Kidney (tissue), 13 donors: ENCODE measurements at regions not wholly inside any gene's neighbourhood (a gene's known extent, or its start where the extent isn't known, plus 50 kb on each side); places are given as distances from the start of the nearest gene placed in this dataset.
A peak's percentile ranks its signal among the peaks of the same experiment; 100 is the strongest.

Source experiments
- DNase-seq, 5 donors: peaks; one replicate each; pipeline ENCODE4 v3.0.0-alpha.2; 2013 to 2020
- FAIRE-seq: peaks from 2 replicates; lab custom pipeline; 2012; peaks lifted over from hg19 to GRCh38; lab: Jason Lieb, UNC
- H3K27ac ChIP-seq, 2 donors: one replicate each; pipeline ENCODE4 v1.7.0; 2013; ENCODE audit warnings: low read depth in 2 of 2, low read length in 2 of 2, inconsistent platforms in 1 of 2
- H3K27me3 ChIP-seq: one replicate; pipeline ENCODE4 v1.7.1; 2013; ENCODE audit warnings: low read length, inconsistent platforms; ENCODE audit not compliant: control insufficient read depth, insufficient read depth
- H3K36me3 ChIP-seq, 3 donors: one replicate each; pipeline versions ENCODE4 v1.7.0 to v1.7.1; 2013; ENCODE audit warnings: low read length in 3 of 3, control low read depth in 1 of 3, inconsistent platforms in 1 of 3; ENCODE audit not compliant: insufficient read depth in 3 of 3, control insufficient read depth in 2 of 3
- H3K4me1 ChIP-seq, 3 donors: one replicate each; pipeline versions ENCODE4 v1.7.0 to v1.7.1; 2013; ENCODE audit warnings: low read length in 3 of 3, inconsistent platforms in 1 of 3, low read depth in 1 of 3; ENCODE audit not compliant: control insufficient read depth in 2 of 3, insufficient read depth in 2 of 3
- H3K4me3 ChIP-seq, 3 donors: one replicate each; pipeline versions ENCODE4 v1.7.0 to v1.8.1; 2013; ENCODE audit warnings: low read length in 3 of 3, control low read depth in 1 of 3, inconsistent platforms in 1 of 3
- H3K9ac ChIP-seq, 3 donors: one replicate each; pipeline versions ENCODE4 v1.7.0 to v1.7.1; 2013; ENCODE audit warnings: low read length in 3 of 3, control low read depth in 1 of 3, inconsistent platforms in 1 of 3
- H3K9me3 ChIP-seq, 3 donors: one replicate each; pipeline versions ENCODE4 v1.7.0 to v1.7.1; 2013; ENCODE audit warnings: low read length in 3 of 3, control low read depth in 1 of 3, inconsistent platforms in 1 of 3; ENCODE audit not compliant: control insufficient read depth in 2 of 3, insufficient read depth in 1 of 3
- CTCF ChIP-seq: IDR thresholded peaks from 3 replicates; pipeline ENCODE4 v1.5.1; 2012; ENCODE audit warnings: mild to moderate bottlenecking, moderate library complexity, borderline replicate concordance; ENCODE audit not compliant: insufficient read depth; ENCODE audit errors: extremely low read depth
- intact Hi-C: fragments of 100-400 bp; cut with DNase I; formaldehyde crosslinking; loops from one replicate; pipeline ENCODE4 v1.11.1; 2022
- donor health status: control.
- donor health status: control.
- donor health status: control.
- donor health status: control.
- donor health status: control.
- donor health status: DM: yes; HTN: yes; CAD: no.
- donor health status: Normal renal cell carcinoma (clear cell type).

GRCh38 chr17:54536306-54536705 is 364.3 kb upstream of the TOM1L1 start:
- FAIRE-seq (no peak), DNase-seq (no peak)
- Histone ChIP-seq H3K36me3 (no peaks in the 10 kb centered on the region), H3K27me3 (no peaks in the 10 kb centered on the region), H3K4me1 (no peaks in the 10 kb centered on the region), H3K4me3 (no peak overlapping the region), H3K27ac (no peak overlapping the region), H3K9ac (no peak overlapping the region), H3K9me3 (no peaks in the 10 kb centered on the region)
- intact Hi-C loops: no loop called here
- TF ChIP-seq CTCF: no peak

DNA sequence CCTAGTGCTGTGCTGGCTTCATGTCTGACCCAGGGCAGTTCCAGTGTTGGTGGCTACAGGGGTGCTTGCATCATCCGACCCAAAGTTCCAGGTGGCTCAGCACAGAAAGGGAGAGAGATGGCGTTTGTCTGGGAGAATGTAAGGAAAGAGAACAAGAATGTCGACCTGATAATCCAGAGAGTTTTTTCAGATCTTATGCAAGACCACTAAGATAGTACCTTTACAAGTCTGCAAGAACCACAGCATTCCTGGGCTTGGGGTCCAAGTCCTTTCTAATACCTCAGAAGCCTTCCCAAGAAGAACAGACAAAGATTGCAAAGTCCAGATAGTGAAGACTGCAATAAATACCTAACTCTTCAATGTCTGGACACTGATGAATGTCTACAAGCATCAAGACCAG is 363.0 kb upstream of the TOM1L1 start:
- no peak overlapping the region for H3K27ac ChIP-seq
- H3K9ac ChIP-seq: no peak overlapping the region
- H3K4me1 ChIP-seq: no peaks in the 10 kb centered on the region
- H3K9me3 ChIP-seq: no peaks in the 10 kb centered on the region
- TF ChIP-seq CTCF: no peak
- intact Hi-C loops: no loop called here
- no peaks in the 10 kb centered on the region for H3K27me3 ChIP-seq
- H3K4me3 ChIP-seq: no peak overlapping the region
- H3K36me3 ChIP-seq: no peaks in the 10 kb centered on the region
- FAIRE-seq (no peak), DNase-seq (no peak)

- Histone ChIP-seq H3K9ac (no peak overlapping the region), H3K4me3 (no peak overlapping the region), H3K9me3 (no peaks in the 10 kb centered on the region), H3K27me3 (no peaks in the 10 kb centered on the region), H3K36me3 (no peaks in the 10 kb centered on the region), H3K27ac (no peak overlapping the region), H3K4me1 (no peaks in the 10 kb centered on the region)
- TF ChIP-seq CTCF: no peak
- DNase-seq (peak in 1 of 5 donors; percentile 1), FAIRE-seq (no peak)
- intact Hi-C loops: no loop called here
Measured at GRCh38 chr17:54544249-54544648, 356.4 kb upstream of the TOM1L1 start.

- H3K36me3 ChIP-seq: no peaks in the 10 kb centered on the region
- no peak for DNase-seq
- no peak overlapping the region for H3K4me3 ChIP-seq
- H3K4me1 ChIP-seq: no peaks in the 10 kb centered on the region
- H3K27me3 ChIP-seq: no peaks in the 10 kb centered on the region
- no peak for TF ChIP-seq CTCF
- H3K9me3 ChIP-seq: peaks cover 0 to 7% (median 0%) of the 10 kb centered on the region in 3 donors
- H3K9ac ChIP-seq: no peak overlapping the region
- intact Hi-C loops: no loop called here
- H3K27ac ChIP-seq: no peak overlapping the region
- peak; percentile 76 for FAIRE-seq
Measured at GRCh38 chr17:54559883-54560282, 340.8 kb upstream of the TOM1L1 start.
